GM19035 (cell line): ENCODE measurements at regions not wholly inside any gene's neighbourhood (a gene's known extent, or its start where the extent isn't known, plus 50 kb on each side); places are given as distances from the start of the nearest gene placed in this dataset.

ENCODE experiments used
- ATAC-seq: cut with Tn5 transposase; IDR thresholded peaks from one replicate; pipeline ENCODE4 v1.9.1; 2021; ENCODE audit not compliant: unreplicated experiment

DNA sequence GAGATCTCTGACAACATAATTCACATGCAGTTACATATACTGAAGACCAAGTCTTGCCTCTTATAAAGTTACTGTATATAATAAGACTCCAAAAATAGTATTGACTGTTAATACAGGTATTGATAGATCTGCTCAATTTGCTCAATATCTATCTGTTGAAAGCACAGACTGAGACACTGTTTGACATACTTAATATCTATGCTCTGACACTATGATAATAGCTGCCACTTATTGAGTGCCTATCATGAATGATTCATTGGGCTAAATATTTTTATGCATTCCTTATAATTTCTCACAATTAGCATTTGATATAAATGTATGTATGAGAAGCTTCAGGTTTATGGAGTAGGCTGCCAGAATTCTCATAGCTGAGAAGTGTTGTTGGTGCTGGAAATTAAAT, 1600.9 kb upstream of the IGFBP7 start:
- ATAC-seq = no peak

DNA sequence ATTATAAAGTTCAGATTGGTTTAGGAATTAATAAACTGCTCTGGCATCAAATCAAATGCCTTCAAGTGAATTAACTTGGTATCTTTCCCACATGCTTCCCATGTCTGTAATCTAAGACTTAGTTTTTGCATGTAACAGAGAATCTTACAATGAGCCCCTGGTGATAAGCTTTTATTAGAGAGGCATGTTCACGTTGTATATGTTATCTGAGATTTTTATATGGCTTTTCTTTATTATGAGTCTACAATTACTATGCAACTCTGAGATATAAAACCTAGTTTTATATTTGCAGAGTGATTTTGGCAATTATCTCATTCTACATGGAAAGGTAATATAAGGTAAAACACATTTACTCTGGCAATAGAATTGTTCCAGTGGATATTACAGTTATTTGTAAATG, 1578.4 kb upstream of the IGFBP7 start:
- ATAC-seq = no peak

DNA sequence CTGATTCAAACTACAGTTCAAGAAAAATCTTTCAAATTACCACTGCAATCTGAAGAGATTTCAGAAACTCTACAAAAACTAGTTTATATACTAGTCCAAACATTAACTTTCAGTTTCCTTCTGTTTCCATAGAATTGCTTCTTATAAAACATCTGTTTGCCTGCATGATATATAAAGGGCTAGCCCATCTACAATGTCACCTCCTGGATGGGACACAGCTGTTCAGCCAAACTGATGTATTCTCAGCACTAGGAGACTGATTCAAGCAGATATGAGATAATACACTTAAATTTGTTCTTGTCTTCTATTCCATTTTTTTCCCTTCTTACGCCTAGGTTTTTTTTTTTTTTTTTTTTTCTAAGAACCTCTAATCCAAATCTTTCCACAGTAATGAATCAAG, 1569.7 kb upstream of the IGFBP7 start:
- no peak for ATAC-seq

DNA sequence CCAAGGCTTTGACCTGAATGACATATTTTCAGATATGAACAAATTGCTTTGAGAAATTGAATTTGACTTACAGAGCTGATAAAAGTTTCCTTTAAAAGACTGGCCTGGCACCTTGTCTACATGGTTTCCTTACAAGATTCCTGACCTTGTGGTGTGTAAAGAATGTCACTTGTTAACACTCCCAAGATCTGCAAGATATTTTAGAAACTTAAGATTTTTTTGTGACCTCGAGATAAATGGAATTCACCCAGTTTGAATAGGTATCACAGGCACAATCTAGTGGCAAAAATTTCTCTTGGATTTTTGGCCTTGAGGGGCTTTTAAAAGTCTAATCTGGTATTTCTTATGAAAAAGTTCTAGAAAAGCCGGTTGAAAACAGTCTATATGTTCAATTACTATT, 1568.9 kb upstream of the IGFBP7 start:
- ATAC-seq = no peak

DNA sequence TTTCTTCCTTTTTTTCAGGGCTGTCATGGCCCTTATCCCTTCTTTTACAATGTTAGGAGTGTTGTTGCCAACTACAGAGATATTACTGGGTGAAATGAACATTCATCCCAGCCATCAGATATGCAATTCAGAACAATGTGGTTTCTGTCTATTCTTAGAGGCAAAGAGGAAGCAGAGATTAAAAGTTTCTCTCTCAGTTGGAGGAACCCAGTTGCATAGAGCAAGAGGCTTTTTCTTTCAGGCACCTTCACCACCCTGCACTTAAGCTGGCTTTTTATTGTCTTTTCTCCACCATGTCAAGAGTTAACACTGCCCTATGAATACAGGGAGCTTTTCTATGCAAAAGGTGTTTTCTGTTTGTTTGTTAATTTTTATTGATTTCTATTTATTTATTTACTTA, 1559.6 kb upstream of the IGFBP7 start:
- ATAC-seq = no peak

DNA sequence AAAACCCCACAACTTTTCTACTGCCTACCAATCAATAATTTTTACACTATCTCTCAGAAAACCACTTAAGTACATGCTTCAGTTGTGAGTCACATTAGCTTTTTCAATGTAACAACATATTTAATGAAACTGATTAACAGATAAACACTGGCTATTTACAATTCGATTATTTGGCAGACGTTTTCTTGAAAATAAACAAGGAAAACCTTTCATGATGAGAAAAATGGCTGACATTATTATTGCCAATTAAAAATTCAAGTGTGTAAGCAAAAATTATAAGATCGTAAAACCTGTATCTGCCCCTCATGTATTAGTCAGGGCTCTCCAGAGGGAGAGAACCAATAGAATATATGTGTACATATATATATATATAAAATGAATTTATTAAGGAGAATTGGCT, 1555.5 kb upstream of the IGFBP7 start:
- ATAC-seq = no peak

DNA sequence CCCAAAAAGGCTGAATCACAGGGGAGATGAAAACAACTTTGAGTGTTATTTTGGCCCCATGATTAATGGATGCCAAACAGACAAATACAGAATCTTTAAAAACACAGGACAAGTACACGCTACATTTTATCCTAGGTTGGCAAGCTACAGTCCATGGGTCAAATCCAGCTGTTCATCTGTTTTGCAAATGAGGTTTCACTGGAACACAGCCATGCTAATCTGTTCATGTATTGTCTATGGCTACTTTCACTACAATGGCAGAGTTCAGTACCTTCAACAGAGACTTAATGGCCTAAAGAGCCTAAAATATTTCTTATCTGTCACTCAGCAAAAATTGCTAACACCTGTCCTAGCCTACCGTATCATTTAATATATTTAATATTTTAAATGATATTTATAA, 1548.5 kb upstream of the IGFBP7 start:
- no peak for ATAC-seq

DNA sequence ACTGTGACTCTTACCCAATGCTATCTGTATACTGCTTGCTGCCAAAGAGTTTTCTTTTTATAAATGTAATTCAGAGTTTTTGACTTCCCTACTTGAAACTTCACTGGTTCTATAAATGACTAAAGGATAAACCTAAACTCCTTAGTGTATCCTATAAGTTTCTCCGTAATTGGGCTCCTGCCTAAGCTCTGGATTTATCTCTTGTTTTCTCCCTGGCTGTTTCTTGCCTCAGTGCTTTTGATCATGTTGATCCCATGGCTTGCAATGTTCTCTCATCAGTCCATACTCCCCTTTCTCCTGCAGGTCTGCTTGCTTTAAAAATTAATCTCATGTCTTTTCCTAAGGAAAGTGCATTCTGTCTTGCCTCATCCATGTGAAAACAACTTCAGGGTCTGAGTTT, 1543.1 kb upstream of the IGFBP7 start:
- no peak for ATAC-seq

DNA sequence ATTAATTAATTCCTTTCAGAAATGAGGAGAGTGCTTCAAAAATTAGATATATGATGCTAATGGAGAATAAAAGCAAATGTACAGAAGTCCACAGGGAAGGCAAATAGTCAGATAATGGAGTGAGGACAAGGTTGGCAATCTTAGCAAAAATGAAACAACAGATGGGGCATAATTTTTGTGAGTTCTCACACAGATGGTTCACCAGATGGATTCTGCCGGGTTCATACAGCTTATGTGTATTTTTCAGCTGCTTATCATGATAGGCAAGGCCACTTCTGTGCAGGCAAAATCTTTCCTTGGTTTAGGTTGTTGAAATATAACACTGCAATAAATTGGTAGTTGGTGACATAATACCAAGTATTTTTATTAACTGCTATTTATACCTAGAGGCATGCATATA, 1539.0 kb upstream of the IGFBP7 start:
- no peak for ATAC-seq

DNA sequence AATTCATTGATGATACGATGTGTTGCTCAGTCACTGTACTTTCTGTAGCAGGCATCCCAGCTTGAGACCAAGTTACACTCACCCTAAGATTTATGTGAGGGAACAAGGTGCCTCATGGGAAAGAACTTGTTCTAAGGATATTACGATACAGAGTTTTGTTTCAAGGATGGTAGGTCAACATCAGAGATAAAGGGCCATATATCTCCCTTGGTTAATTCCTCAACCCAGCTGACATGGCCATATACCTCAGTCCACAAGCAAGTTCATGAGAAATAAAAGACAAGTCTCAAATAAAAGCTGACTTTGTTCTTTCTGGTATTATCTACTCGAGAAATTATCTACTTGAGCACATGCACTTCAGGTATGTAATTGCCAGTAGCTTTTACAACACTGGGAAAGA, 1535.9 kb upstream of the IGFBP7 start:
- no peak for ATAC-seq

DNA sequence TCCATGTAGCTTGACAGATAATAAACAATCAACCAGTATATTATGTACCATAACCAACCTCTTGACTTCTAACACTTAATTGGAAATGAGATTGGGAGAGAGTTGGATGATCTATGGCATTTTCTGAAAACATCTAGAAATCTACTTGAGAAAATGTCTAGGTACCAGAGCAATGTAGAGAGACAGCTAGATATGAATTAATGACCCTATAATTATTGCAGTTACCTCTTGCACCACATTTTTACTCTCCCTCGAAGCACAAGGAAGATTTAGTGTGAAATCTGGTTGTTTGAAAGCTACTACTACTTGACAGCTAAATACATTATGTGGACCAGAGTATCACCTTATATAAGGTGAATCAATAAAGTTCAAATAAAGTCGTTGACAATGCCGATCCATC, 1534.4 kb upstream of the IGFBP7 start:
- no peak for ATAC-seq

DNA sequence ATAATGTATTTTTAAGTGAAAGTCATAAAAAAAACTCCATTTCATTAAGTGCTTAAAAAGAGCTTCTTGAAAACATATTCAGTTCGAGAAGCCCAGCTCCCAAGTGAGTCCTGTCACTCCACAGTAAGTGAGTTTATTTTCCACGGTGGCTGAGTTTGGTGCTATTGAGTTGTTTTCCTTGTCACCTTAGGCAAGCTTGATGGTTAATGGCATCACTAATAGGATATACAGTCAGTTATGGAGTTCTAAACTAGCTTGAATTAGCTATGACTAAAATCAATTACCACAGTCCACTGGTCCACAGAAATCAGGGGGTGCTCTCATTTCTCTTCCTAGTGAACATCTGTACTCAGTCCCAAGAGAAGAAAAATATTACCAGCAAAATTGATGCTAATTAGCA, 1526.2 kb upstream of the IGFBP7 start:
- ATAC-seq = no peak

DNA sequence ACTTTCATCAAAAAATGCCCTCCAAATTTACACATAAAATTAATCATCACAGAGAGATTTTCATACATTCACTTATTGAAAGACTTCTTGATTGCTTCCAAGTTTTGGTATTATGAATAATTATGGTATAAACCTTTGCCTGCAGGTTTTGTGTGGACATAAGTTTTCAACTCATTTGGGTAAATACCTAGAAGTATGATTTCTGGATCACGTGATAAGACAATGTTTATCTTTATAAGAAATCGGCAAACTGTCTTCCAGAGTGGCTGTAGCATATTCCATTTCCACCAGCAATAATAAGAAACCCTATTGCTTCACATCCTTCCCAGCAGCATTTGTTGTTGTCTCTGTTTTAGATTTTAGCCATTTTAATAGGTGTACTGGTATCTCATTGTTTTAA, 1507.0 kb upstream of the IGFBP7 start:
- ATAC-seq = no peak

DNA sequence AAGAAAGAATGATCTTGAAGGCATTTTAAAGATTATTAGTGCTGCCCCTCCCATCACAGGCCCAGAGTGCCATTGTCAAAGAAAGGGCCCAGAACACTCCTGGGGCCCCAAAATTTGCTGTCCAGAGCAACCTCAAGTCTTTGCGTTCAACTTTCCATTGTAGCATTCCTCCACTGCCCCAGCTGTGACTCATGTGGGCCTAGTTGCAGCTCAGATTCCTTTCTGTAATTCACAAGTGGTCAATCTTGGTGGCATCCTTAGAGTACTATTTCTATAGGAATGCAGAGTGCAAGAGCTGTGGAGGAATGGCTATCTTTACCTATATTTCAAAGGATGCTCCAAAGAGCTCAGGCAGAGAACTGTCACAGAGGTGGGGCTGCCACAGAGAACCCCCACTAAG, 1500.8 kb upstream of the IGFBP7 start:
- no peak for ATAC-seq

DNA sequence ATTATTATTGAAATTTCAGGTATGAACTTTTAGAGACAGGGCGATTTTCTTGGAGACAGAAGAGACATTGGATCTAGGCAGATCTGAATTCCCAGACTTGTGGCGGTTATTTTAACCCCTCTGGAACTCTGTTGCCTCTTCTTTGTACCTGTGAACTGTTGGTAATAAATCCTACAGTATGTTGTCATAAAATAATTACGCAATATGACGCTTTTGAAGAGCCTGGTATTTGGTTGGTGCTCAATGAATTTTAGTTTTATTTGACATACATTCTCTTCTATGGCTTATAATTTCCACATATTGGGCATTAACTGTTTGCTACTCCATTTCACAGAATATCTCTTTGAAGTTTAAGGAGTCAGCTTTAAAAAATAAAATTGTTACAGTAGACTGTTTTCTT, 1496.1 kb upstream of the IGFBP7 start:
- ATAC-seq = no peak

DNA sequence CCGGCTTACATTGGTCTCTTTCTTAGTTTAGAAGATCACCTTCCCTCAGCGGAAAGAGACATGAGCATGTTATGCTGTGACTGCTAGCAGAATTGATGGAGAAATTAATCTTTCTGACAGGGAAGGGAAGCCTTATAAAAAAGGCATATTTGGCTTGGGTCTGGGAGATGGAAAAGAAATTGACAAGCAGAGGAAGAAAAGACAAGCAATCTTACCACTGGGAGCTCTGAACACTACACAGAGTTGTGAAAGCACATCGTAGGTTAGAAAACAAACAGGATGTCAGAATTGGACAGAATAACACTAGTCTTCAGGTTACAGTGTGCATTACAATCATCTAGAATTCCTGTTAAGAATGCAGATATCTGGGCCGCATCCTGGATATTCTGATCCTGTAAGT, 1493.8 kb upstream of the IGFBP7 start:
- no peak for ATAC-seq

DNA sequence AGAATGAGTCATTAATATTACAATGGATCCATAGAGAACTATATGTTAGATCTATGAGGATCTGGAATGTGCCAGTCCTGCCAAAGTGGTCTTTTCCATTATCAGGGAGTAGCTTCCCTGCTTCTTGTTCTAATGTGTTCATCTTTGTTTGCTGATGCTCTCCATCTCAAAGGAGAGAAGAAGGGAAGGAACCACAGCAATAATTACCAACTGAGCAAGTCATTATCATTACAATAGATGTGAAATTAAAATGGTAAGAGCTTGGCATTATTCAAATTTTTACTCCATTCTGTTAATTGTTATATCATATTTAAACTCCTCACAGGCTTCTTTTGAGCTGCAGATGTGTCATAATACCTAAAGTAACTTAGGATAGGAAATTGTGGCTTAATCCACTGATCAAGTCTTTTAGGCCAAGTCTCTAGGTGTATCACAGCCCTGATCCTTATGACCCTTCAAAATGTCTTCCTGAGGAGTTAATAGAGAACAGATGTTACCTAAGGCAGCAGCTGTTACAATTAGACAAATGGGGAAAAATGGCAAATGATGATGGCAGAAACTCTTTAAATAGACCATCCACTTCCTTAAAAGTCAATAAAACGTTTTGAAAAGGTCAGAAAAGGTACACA, 1492.7 kb upstream of the IGFBP7 start:
- no peak for ATAC-seq

DNA sequence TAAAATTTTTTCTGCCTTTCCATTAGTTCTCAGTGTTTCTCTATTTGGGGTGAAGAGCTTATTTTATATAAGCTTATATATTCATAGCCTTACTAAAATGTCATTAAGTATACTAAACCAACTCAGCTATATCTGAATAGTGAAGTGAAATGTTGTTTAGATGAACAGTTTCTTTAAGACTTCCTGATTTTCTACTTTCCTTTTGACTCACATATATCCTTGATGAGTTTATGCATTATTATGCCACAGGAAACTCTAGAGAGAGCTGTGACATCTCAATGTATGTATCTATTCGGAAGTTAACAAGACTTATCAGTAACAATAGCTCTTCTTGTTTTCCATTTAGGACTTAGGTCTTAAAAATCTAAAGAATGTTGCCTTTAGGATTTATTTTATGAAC, 1491.8 kb upstream of the IGFBP7 start:
- no peak for ATAC-seq

DNA sequence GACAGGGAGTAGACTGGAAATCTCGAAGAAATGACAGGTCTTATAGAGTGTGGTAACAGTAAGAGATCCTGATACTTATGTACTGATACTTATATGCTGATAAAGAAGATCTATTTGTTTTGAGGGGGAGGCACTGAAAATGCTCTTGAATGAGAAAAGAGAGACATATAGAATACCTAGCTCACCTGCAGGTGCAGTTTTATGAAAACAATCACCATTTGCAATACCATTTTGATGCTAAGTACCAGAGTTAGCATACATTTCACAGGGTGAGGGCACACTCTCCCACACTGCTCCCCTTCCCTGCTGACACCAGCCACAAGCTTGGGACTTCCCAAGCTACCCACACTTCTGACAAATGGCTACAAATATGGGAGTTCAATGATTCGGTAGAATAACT, 1490.1 kb upstream of the IGFBP7 start:
- ATAC-seq = no peak

DNA sequence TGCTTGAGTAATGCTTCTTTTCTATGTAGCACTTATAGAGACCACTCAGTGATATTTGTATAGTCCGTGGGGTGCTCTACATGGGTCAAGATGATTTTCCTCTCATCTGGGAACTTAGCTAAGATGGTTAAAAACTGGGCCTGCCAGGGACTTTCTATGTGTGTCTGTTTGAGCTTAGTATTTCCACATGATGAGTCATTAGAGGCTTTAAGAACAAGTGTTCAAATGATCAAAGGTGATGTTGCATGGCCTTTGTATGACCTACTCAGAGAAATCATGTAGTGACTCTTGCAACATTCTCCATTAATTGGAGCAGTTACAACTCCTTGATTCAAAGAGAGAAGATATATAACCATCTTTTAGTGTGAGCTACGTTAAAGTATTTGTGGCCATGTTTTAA, 1480.5 kb upstream of the IGFBP7 start:
- ATAC-seq = no peak

DNA sequence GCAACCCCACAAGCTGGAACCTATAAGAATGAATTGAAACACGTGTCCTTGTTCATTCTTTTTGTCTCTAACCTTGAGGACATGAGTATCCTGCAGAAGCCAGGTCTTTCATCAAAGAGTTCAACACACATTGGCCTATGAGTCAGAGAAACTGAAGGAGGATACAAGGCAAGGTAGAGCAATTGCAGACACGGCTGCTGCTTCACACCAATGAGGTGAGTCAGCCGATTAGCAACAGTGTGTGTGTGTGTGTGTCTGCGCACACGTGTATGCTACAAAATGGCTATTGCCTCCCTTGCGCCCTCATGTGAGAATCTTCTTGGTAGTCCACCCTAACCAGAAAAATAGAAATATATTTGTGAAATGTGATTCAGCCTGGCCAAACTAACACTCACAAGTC, 1477.7 kb upstream of the IGFBP7 start:
- ATAC-seq = no peak

DNA sequence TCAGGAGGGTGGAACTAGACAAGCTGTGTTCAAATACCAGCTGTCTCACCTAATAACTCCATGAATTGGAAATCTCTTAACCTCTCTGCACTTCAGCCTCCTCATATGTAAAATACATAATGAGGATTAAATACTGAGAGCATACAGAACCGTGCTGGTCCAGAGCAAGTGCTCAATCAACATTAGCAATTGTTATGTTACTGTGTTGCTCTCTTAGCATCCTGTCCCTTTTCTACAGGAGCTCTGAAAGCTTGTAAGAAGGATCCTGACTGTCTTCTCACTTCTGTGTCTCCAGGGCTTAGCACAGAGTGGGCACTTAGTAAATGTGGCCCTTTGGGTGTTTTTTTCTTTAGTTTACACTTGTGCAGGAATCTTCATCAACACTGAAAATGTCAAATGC, 1456.1 kb upstream of the IGFBP7 start:
- no peak for ATAC-seq

DNA sequence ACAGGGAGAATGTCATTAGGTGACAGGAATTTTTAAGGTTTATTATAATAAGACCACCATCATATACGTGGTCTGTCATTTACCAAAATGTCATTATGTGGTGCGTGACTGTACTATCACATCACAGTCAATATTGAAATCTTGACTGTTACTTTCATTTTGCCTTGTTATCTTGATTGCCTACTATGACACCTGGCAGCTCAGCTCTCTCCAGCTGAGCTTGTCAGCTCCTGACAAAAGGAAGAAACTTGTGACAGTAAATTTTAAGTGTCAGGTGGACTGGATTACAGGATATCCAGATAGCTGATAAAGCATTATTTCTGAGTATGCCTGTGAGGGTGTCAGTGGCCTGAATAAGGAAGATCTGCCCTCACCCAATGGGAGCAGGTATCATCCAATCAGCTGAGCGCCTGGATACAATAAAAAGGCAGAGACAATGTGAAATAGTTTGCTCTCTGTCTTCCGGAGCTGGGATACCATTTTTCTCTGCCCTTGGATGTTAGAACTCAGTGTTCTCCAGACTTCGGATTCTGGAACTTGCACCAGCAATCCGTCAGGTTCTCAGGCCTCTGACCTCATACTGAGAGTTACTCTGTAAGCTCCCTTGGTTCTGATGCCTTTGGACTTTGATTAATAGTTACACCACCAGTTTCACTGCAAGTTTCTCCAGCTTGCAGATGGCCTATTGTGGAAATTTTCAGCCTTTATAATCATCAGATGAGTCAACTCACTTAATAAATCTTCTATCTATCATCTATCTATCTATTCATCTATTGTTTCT, 1454.7 kb upstream of the IGFBP7 start:
- no peak for ATAC-seq
